ENCODE measurements at regions not wholly inside any gene's neighbourhood (a gene's known extent, or its start where the extent isn't known, plus 50 kb on each side); places are given as distances from the start of the nearest gene placed in this dataset.

DNA sequence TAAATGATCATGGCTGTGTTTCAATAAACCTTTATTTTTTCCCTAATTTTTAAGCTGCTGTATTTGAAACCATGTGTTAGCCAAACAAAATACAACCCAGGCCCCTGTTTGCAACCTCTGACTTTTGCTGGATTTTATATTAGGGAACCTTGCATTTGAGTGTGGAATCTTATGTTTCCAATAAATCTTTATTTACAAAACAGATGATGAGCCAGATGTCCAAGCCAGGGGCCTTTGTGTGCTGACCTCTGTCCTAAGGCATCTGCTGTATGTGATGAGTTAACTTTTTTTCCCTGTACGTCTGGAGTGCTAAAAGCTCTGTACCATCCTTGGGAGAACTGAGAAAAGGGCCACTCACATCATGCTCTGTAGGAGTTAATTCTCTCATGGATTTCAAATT, 162.9 kb downstream of the TRIB2 start:
- TF ChIP-seq, protein P1, sequence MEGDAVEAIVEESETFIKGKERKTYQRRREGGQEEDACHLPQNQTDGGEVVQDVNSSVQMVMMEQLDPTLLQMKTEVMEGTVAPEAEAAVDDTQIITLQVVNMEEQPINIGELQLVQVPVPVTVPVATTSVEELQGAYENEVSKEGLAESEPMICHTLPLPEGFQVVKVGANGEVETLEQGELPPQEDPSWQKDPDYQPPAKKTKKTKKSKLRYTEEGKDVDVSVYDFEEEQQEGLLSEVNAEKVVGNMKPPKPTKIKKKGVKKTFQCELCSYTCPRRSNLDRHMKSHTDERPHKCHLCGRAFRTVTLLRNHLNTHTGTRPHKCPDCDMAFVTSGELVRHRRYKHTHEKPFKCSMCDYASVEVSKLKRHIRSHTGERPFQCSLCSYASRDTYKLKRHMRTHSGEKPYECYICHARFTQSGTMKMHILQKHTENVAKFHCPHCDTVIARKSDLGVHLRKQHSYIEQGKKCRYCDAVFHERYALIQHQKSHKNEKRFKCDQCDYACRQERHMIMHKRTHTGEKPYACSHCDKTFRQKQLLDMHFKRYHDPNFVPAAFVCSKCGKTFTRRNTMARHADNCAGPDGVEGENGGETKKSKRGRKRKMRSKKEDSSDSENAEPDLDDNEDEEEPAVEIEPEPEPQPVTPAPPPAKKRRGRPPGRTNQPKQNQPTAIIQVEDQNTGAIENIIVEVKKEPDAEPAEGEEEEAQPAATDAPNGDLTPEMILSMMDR (IDR thresholded peaks at IDR 0.05): no peak
- TF ChIP-seq POLR2A (IDR thresholded peaks at IDR 0.05) (no peak), POLR2AphosphoS5 (IDR thresholded peaks at IDR 0.05) (no peak)
